Epidermal melanocyte (primary cell): ENCODE measurements at regions not wholly inside any gene's neighbourhood (a gene's known extent, or its start where the extent isn't known, plus 50 kb on each side); places are given as distances from the start of the nearest gene placed in this dataset.
"Not testable (repeated sequence)": the region's sequence is repeated elsewhere in the genome, so short reads cannot be mapped to it uniquely, and the experiment has no call there.

Source experiments
- DNase-seq: peaks from one replicate; pipeline ENCODE4 v3.0.0; 2011; ENCODE audit warnings: low spot score; ENCODE audit not compliant: insufficient read length

- DNase-seq = peak; percentile 41
Measured at GRCh38 chr10:34908481-34908880, 93.4 kb upstream of the PARD3 start.

GRCh38 chr10:34907743-34908430 lies 92.8 kb upstream of the PARD3 start:
- DNase-seq = no peak

GRCh38 chr10:34906067-34906965 lies 91.2 kb upstream of the PARD3 start:
- DNase-seq = no peak

DNA sequence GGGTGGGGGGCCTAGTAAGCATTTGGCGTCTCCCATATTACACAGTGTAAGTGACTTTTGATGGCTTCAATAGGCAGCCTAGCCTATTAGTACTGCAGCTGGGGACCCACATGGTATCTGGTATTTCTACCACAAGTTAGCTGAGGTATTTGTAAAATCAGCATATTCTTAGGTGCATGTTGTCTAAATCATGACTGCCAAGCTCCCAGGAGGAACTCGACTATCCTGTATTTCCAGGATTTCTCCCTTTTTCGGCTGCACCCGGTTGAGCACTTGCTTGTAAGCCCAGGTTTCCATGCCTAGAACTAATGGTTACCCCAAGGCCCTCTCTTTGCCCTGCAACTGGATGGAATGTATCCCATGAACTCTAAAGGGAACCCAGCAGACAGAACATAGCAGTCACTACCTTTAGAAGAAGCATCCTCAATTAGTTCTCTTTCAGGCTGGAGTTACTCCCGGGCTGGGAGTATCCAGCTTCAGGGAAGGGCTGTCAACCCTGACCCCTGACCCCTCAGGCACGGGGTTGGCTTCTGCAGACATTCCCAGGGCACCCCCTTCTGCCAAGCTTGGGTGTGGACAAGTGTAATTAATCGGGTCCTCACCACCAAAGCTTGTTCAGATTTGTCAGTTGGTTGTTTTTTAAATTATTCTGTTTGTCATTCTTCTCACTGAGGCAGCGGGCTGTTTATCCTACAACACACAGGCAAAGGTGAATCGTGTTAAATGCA lies 90.3 kb upstream of the PARD3 start:
- no peak for DNase-seq

GRCh38 chr10:34904191-34904590 lies 89.1 kb upstream of the PARD3 start:
- no peak for DNase-seq

- DNase-seq = no peak
Measured at GRCh38 chr10:34899161-34899560, 84.1 kb upstream of the PARD3 start.

GRCh38 chr10:34895977-34896376 lies 80.9 kb upstream of the PARD3 start:
- DNase-seq = no peak

DNA sequence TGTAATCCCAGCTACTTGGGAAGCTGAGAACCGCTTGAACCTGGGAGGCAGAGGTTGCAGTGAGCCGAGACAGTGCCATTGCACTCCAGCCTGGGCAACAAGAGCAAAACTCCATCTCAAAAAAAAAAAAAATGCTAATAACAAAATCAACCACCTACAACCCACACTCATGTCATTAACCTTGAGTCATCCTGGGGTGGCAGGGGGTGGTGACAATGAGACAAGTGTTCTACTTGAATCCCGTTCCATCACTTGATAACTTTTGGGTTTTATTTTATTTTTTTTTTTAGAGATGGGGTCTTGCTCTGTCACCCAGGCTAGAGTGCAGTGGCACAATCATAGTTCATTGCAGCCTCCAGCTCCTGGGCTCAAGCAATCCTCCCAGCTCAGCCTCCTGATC lies 80.0 kb upstream of the PARD3 start:
- not testable (repeated sequence) for DNase-seq

DNA sequence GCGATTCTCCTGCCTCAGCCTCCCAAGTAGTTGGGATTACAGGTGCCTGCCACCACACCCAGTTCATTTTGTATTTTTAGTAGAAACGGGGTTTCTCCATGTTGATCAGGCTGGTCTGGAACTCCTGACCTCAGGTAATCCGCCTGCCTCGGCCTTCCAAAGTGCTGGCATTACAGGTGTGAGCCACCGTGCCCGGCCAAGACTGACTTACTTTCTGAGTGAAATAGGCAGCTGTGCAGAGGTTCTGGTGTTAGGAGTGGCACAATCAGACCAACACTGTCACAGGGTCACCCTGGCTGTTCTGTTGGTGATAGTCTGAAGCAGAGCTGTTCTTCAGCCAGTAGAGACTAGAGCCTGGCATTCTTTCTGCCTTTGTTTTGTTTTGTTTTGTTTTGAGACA lies 77.4 kb upstream of the PARD3 start:
- not testable (repeated sequence) for DNase-seq

GRCh38 chr10:34890939-34891338 lies 75.8 kb upstream of the PARD3 start:
- DNase-seq = no peak

DNA sequence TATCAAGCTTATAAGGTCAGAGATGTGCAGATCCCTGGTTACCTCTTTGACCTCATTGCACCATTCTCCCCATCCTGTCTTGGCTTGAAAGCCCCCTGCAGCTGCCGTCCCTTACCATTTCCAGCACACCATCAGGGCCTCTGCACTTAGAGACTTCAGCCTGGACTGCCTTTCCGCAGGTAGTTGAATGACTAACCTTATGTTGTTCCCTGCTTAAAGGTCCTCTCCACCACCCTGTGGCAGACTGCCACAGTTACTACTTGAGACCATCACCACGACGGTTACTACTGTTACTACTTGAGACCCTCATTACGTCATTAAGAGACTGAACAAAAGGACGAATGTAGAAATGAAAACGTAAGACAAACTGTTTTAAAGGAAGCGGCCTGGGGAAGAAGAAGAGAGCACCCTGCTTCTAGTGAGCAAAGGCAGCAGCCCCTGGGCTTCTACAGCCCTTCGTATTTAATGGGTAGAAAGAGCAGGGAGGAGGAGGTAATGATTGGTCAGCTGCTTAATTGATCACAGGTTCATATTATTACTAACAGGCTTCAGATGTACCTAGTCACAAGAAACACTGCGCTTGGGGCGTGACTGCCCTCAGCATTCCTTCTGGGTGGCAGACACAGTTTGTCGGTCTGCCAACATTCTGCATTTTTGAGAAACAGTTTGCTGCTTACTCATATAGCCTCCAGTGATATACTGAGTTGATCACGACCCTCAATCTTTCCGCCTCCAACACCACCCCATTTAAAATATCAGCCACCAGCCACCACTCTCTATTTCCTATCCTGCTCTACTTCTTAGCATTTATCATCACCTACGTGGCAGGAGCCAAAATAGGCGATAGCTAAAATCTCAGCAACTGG lies 74.1 kb upstream of the PARD3 start:
- no peak for DNase-seq

DNA sequence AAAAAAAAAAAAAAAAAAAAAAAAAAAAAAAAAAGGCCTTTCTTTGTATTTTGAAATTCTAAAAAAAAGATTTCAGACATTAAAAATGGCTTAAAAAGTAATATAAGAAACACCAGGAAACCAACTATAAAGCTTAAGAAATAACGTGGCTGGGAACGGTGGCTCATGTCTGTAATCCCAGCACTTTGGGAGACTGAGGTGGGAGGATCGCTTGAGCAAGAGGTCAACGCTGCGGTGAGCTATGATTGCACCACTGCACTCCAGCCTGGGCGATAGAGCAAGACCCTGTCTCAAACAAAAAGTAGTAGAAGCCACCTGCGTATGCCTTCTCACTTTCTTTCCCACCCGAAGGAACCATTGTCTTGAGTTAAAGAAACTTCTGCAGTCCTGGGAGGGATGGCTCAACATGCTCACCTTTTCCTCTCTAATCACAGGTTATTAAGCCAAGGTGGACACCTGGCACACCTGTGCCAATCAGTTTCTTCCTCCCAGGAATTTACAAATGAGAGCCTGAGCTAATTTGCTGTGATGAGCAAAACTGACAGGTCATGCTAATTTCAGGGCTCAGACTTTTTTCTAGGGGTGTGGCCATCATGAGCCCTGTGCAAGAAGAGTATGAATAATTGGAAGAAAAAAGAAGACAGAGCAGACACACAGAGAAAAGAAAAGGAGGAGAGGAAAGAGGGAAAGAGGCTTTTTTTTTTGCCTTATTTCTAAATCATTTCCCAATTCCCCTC lies 72.0 kb upstream of the PARD3 start:
- no peak for DNase-seq

- DNase-seq = peak; percentile 53
Measured at GRCh38 chr10:34885898-34886297, 70.8 kb upstream of the PARD3 start.

GRCh38 chr10:34885011-34885410 lies 69.9 kb upstream of the PARD3 start:
- DNase-seq = no peak

DNA sequence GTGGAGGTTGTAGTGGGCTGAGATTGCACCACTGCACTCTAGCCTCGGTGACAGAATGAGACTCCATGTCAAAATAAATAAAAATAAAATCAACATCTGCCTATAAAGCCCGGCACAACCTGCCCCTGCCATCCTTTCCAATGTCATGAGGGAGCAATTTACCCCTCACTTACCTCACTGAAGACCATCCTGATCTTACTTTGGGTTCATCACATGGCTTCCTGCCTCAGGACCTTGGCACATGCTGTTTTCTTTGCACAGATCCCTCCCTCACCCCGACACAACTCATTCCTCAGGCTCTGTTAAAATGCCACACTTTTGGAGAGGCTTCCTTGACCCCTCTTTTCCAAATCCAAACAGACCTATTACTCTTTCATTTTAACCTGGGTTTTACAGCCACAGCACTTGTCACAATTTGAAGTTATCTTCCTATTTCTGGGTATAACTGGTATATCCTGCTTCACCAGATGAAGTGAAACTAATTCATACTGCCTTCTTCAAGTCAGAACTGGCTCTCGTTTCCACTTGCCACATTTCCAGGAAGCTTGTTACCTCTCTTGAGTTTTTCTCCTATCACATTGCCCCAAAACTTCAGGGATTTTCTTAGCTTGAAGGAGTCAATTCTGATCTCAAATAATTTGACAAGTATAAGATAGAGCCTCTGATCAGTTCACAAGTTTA lies 69.3 kb upstream of the PARD3 start:
- no peak for DNase-seq

GRCh38 chr10:34880817-34881216 lies 65.7 kb upstream of the PARD3 start:
- DNase-seq = no peak

GRCh38 chr10:34878651-34879050 lies 63.6 kb upstream of the PARD3 start:
- DNase-seq = not testable (repeated sequence)

DNA sequence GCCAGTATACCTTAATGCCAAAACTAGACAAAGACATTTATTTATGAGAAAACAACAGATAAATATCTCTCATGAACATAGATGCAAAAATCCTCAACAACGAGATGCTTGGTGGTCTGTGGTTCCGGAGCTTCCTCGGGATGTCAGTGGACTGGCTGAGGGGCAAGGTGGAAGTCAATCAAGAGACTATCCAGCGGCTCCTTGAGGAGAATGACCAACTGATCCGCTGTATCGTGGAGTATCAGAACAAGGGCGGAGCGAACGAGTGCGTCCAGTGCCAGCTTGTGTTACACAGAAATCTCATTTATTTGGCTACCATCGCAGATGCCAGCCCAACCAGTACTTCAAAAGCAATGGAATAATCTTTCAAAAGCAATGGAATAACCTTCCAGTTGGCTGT lies 60.0 kb upstream of the PARD3 start:
- no peak for DNase-seq

DNA sequence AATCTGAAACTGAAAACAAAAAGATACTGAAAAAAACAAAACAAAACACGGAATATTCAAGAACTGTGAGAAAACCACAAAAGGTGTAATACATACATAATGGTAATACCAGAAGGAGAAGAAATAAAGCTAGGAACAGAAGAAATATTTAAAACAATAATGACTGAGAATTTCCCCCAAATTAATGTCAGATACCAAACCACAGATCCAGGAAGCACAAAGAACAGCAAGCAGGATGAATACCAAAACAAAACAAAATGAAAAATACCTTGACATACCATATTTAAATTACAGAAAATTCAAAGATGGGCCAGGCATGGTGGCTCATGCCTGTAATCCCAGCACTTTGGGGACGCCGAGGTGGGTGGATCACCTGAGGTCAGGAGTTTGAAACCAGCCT lies 57.7 kb upstream of the PARD3 start:
- DNase-seq = no peak
